Activated CD4-positive, alpha-beta memory T cell treated with anti-CD3 and anti-CD28 coated beads for 36 hours (primary cell): ENCODE measurements at regions not wholly inside any gene's neighbourhood (a gene's known extent, or its start where the extent isn't known, plus 50 kb on each side); places are given as distances from the start of the nearest gene placed in this dataset.

Experiments
- CTCF ChIA-PET: fragments of 350-600 bp; sonication (Branson Sonifier 250); formaldehyde crosslinking; loops from one replicate; lab custom pipeline; 2021; ENCODE audit warnings: antibody characterized with exemption, inconsistent platforms; lab: Charles Lee
- POLR2A ChIA-PET: fragments of 350-600 bp; sonication (Branson Sonifier 250); formaldehyde crosslinking; loops from one replicate; lab custom pipeline; 2021; ENCODE audit warnings: antibody characterized with exemption; lab: Charles Lee
- DNase-seq: peaks from one replicate; pipeline ENCODE4 v3.0.0-alpha.2; 2020
- H3K27ac Mint-ChIP-seq: one replicate; pipeline ENCODE4 v1.8.0; 2021; ENCODE audit warnings: mixed read lengths
- H3K27me3 Mint-ChIP-seq: one replicate; pipeline ENCODE4 v1.8.0; 2021; ENCODE audit warnings: mixed read lengths
- H3K36me3 Mint-ChIP-seq: one replicate; pipeline ENCODE4 v1.8.0; 2021; ENCODE audit warnings: mixed read lengths
- H3K4me1 Mint-ChIP-seq: one replicate; pipeline ENCODE4 v1.8.0; 2021; ENCODE audit warnings: low read depth, mixed read lengths
- H3K4me3 Mint-ChIP-seq: one replicate; pipeline ENCODE4 v1.8.0; 2021; ENCODE audit warnings: mild to moderate bottlenecking, mixed read lengths
- H3K9me3 Mint-ChIP-seq: one replicate; pipeline ENCODE4 v1.8.0; 2021; ENCODE audit warnings: mixed read lengths
- intact Hi-C: fragments of 100-400 bp; cut with micrococcal nuclease; formaldehyde crosslinking; loops from one replicate; pipeline ENCODE4 v1.15.1; 2023

- H3K4me1 Mint-ChIP-seq: no peaks in the 10 kb centered on the region
- H3K36me3 Mint-ChIP-seq: no peaks in the 10 kb centered on the region
- H3K27me3 Mint-ChIP-seq: peaks cover 24% of the 10 kb centered on the region
- no peaks in the 10 kb centered on the region for H3K9me3 Mint-ChIP-seq
- H3K27ac Mint-ChIP-seq: no peak overlapping the region
- DNase-seq: no peak
- intact Hi-C loops: no loop called here
- ChIA-PET POLR2A (no interaction called here), CTCF (no interaction called here)
- H3K4me3 Mint-ChIP-seq: no peak overlapping the region
Observed at GRCh38 chr1:227378871-227379554, 60.7 kb upstream of the CDC42BPA start.

- intact Hi-C loops: no loop called here
- no peaks in the 10 kb centered on the region for H3K36me3 Mint-ChIP-seq
- DNase-seq: no peak
- H3K4me3 Mint-ChIP-seq: no peak overlapping the region
- peaks cover 24% of the 10 kb centered on the region for H3K27me3 Mint-ChIP-seq
- CTCF ChIA-PET: no interaction called here
- no peaks in the 10 kb centered on the region for H3K9me3 Mint-ChIP-seq
- H3K4me1 Mint-ChIP-seq: no peaks in the 10 kb centered on the region
- POLR2A ChIA-PET: no interaction called here
- no peak overlapping the region for H3K27ac Mint-ChIP-seq
Observed at GRCh38 chr1:227378181-227378580, 59.9 kb upstream of the CDC42BPA start.

- intact Hi-C loops: no loop called here
- Mint-ChIP-seq H3K27ac (no peak overlapping the region), H3K36me3 (no peaks in the 10 kb centered on the region), H3K4me1 (no peaks in the 10 kb centered on the region), H3K27me3 (peaks cover 17% of the 10 kb centered on the region), H3K9me3 (no peaks in the 10 kb centered on the region), H3K4me3 (no peak overlapping the region)
- ChIA-PET POLR2A (no interaction called here), CTCF (interaction anchor here (0.7 kb wide), 1 partner anchor 278 kb away, joined by 4 read pairs; no protein-coding TSS in a partner anchor)
- DNase-seq: no peak
Observed at GRCh38 chr1:227374846-227375245, 56.6 kb upstream of the CDC42BPA start.

- CTCF ChIA-PET: no interaction called here
- intact Hi-C loops: no loop called here
Observed at GRCh38 chr1:227372726-227373130, 54.4 kb upstream of the CDC42BPA start.

GRCh38 chr1:227370533-227371254 is 52.4 kb upstream of the CDC42BPA start:
- intact Hi-C loops: no loop called here
- Mint-ChIP-seq H3K27ac (no peak overlapping the region), H3K9me3 (no peaks in the 10 kb centered on the region), H3K4me3 (no peak overlapping the region), H3K27me3 (peaks cover 2% of the 10 kb centered on the region), H3K36me3 (no peaks in the 10 kb centered on the region), H3K4me1 (no peaks in the 10 kb centered on the region)
- POLR2A ChIA-PET: no interaction called here
- CTCF ChIA-PET: no interaction called here
- no peak for DNase-seq

More at GRCh38 chr1:227372726-227373130, 54.4 kb upstream of the CDC42BPA start:
- Mint-ChIP-seq H3K9me3 (no peaks in the 10 kb centered on the region), H3K27ac (no peak overlapping the region), H3K4me3 (no peak overlapping the region), H3K27me3 (peaks cover 4% of the 10 kb centered on the region), H3K36me3 (no peaks in the 10 kb centered on the region), H3K4me1 (no peaks in the 10 kb centered on the region)
- POLR2A ChIA-PET: no interaction called here
- DNase-seq: no peak

GRCh38 chr1:227369102-227369760 is 50.9 kb upstream of the CDC42BPA start:
- H3K4me1 Mint-ChIP-seq: no peaks in the 10 kb centered on the region
- intact Hi-C loops: no loop called here
- POLR2A ChIA-PET: no interaction called here
- CTCF ChIA-PET: interaction anchor here (0.6 kb wide), 1 partner anchor 401 kb away, joined by 3 read pairs; no protein-coding TSS in a partner anchor
- H3K27ac Mint-ChIP-seq: no peak overlapping the region
- H3K36me3 Mint-ChIP-seq: no peaks in the 10 kb centered on the region
- no peak for DNase-seq
- peaks cover 2% of the 10 kb centered on the region for H3K27me3 Mint-ChIP-seq
- no peaks in the 10 kb centered on the region for H3K9me3 Mint-ChIP-seq
- no peak overlapping the region for H3K4me3 Mint-ChIP-seq
